WERI-Rb-1 (cell line): ENCODE measurements at regions not wholly inside any gene's neighbourhood (a gene's known extent, or its start where the extent isn't known, plus 50 kb on each side); places are given as distances from the start of the nearest gene placed in this dataset.

Source experiments
- DNase-seq: peaks from one replicate; pipeline ENCODE4 v3.0.0-alpha.2; 2020
- H3K27ac ChIP-seq: fragments of 250-450 bp; sonication (Bioruptor Pico); 2 replicates; pipeline ENCODE4 v1.5.1; 2020; ENCODE audit warnings: mild to moderate bottlenecking, moderate library complexity
- H3K27me3 ChIP-seq: fragments of 250-450 bp; sonication (Bioruptor Pico); 2 replicates; pipeline ENCODE4 v1.5.1; 2021; ENCODE audit warnings: mild to moderate bottlenecking, low read depth, moderate library complexity; ENCODE audit not compliant: insufficient read depth, severe bottlenecking
- H3K36me3 ChIP-seq: fragments of 250-450 bp; sonication (Bioruptor Pico); 2 replicates; pipeline ENCODE4 v1.5.1; 2020; ENCODE audit warnings: mild to moderate bottlenecking, moderate library complexity
- H3K4me3 ChIP-seq: 2 replicates; pipeline ENCODE4 v1.5.1; 2011; ENCODE audit warnings: low read depth, mild to moderate bottlenecking, control low read depth, low read length
- H3K9me3 ChIP-seq: fragments of 250-450 bp; sonication (Bioruptor Pico); 2 replicates; pipeline ENCODE4 v1.5.1; 2021; ENCODE audit warnings: mild to moderate bottlenecking, moderate library complexity; ENCODE audit not compliant: severe bottlenecking
- CTCF ChIP-seq: IDR thresholded peaks from 2 replicates; pipeline ENCODE4 v1.5.1; 2011; ENCODE audit warnings: low read depth, mild to moderate bottlenecking, control low read depth, inconsistent platforms, low read length

DNA sequence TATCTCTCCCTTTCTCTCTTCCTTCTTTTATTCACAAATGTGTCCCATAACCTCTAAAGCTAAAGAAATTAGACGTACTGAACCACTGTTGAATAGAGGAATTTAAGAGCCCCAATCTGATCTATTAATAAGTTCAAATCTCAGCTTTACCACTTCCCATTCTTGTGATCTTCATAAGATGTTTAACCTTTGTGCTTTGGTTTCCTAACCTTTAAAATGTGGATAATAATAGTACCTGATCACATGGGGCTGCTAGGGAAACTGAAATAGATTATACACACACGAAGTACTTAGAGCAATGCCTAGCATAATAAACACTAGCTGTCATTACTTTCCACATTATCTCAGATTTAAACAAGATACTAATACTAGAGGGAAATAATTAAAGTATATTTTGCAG, 324.3 kb upstream of the SEMA6A start:
- no peak for TF ChIP-seq CTCF
- no peak overlapping the region for H3K27ac ChIP-seq

GRCh38 chr5:116897291-116897690, 322.7 kb upstream of the SEMA6A start:
- TF ChIP-seq CTCF: no peak
- no peaks in the 10 kb centered on the region for H3K9me3 ChIP-seq
- H3K4me3 ChIP-seq: no peak overlapping the region
- DNase-seq: no peak
- no peaks in the 10 kb centered on the region for H3K27me3 ChIP-seq
- no peak overlapping the region for H3K27ac ChIP-seq
- no peaks in the 10 kb centered on the region for H3K36me3 ChIP-seq

More for the DNA sequence above, 324.3 kb upstream of the SEMA6A start:
- no peak for DNase-seq
- no peaks in the 10 kb centered on the region for H3K9me3 ChIP-seq
- H3K36me3 ChIP-seq: no peaks in the 10 kb centered on the region
- no peaks in the 10 kb centered on the region for H3K27me3 ChIP-seq
- H3K4me3 ChIP-seq: no peak overlapping the region

DNA sequence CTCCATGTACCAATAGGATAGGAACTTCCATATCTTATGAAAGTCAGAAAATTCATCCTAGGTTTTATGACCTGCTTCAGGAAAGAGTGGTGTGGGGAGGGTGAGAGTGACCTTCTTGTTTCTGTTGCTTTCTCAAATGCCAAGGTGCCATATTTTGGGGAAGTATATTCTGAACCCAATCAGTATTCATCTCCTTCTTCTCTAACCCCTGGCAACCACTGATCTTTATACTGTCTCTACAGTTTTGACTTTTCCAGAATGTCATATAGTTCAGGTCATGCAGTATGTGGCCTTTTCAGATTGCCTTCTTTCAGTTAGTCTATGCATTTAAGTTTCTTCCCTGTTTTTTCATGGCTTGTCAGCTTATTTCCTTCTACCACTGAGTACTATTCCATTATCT, 321.4 kb upstream of the SEMA6A start:
- TF ChIP-seq CTCF: no peak
- Histone ChIP-seq H3K4me3 (no peak overlapping the region), H3K9me3 (no peaks in the 10 kb centered on the region), H3K36me3 (no peaks in the 10 kb centered on the region), H3K27me3 (no peaks in the 10 kb centered on the region), H3K27ac (no peak overlapping the region)
- no peak for DNase-seq

DNA sequence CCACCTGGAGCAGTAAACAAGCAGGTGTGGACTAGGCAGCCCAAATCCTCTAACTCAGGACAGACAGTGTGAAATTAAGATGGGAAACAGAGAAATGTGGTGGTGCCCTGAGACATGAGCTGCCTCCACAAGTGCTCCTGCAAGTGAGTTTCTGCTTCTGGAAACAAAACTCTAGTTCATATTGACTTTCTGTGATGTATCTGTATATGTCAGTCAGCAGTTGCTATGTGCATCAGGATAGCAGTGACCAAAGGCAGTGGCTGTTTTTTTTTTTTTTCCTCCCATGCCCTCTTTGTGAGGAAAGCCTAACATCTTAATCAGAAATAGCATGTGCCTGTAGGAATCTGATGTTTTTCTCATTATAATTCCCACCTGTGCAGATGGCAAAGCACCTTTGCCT, 318.4 kb upstream of the SEMA6A start:
- Histone ChIP-seq H3K27me3 (no peaks in the 10 kb centered on the region), H3K36me3 (no peaks in the 10 kb centered on the region), H3K4me3 (no peak overlapping the region), H3K27ac (no peak overlapping the region), H3K9me3 (no peaks in the 10 kb centered on the region)
- TF ChIP-seq CTCF: no peak
- DNase-seq: no peak

- no peaks in the 10 kb centered on the region for H3K36me3 ChIP-seq
- no peak overlapping the region for H3K4me3 ChIP-seq
- TF ChIP-seq CTCF: no peak
- H3K27me3 ChIP-seq: no peaks in the 10 kb centered on the region
- no peak for DNase-seq
- H3K27ac ChIP-seq: no peak overlapping the region
- H3K9me3 ChIP-seq: no peaks in the 10 kb centered on the region
Observed at GRCh38 chr5:116887104-116887503, 312.5 kb upstream of the SEMA6A start.

DNA sequence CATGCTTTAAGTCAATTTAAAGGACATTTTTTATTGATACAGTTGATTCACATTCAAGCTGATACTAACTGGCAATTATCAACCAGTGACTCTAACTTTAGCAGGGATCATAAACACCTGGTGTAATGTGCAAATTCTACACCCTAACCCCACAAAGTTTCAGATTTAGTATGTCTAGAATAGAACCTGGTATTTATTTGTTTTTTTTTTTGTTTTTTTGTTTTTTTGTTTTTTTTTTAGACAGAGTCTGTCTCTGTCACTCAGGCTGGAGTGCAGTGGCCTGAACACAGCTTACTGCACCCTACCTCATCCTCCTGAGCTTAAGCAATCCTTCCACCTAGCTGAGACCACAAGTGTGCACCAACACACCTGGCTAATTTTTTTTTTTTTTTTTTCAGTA, 311.2 kb upstream of the SEMA6A start:
- DNase-seq: no peak
- Histone ChIP-seq H3K27me3 (no peaks in the 10 kb centered on the region), H3K36me3 (no peaks in the 10 kb centered on the region), H3K27ac (no peak overlapping the region), H3K9me3 (no peaks in the 10 kb centered on the region), H3K4me3 (no peak overlapping the region)
- no peak for TF ChIP-seq CTCF
